PC-9 (cell line): ENCODE measurements at regions not wholly inside any gene's neighbourhood (a gene's known extent, or its start where the extent isn't known, plus 50 kb on each side); places are given as distances from the start of the nearest gene placed in this dataset.
"Not testable (repeated sequence)": the region's sequence is repeated elsewhere in the genome, so short reads cannot be mapped to it uniquely, and the experiment has no call there.

ENCODE experiments used
- BruUV-seq: library from RNA; stranded (reverse); fragments of 400-500 nt; replicated peaks from 2 replicates; lab custom pipeline; 2021; lab: Mats Ljungman, UMichigan
- CTCF ChIA-PET: fragments of 300-600 bp; sonication (Branson Sonifier 250); formaldehyde crosslinking; loops from one replicate; lab custom pipeline; 2022; ENCODE audit warnings: antibody characterized with exemption; lab: Charles Lee
- POLR2A ChIA-PET: fragments of 300-600 bp; sonication (Branson Sonifier 250); formaldehyde crosslinking; loops from one replicate; lab custom pipeline; 2022; ENCODE audit warnings: antibody characterized with exemption; ENCODE audit not compliant: unreplicated experiment; lab: Charles Lee
- DNase-seq, 2 experiments: peaks; one replicate each; pipeline versions ENCODE4 v3.0.0 to v3.0.0-alpha.2; 2015 to 2022; ENCODE audit warnings: mixed read lengths in 1 of 2
- H2AFZ ChIP-seq: fragments of 200-600 bp; sonication (generic); 2 replicates; pipeline ENCODE4 v1.8.1; 2017; ENCODE audit warnings: antibody characterized with exemption
- H3F3A ChIP-seq: fragments of 200-600 bp; sonication (generic); 2 replicates; pipeline ENCODE4 v1.8.1; 2017; ENCODE audit warnings: antibody characterized with exemption, mild to moderate bottlenecking, low read depth; ENCODE audit not compliant: insufficient read depth
- H3K27ac ChIP-seq: fragments of 200-600 bp; sonication (generic); 2 replicates; pipeline ENCODE4 v1.6.1; 2016; ENCODE audit warnings: mixed run types
- H3K27me3 ChIP-seq: fragments of 200-600 bp; sonication (generic); 2 replicates; pipeline ENCODE4 v1.6.1; 2016; ENCODE audit warnings: low read depth, mixed run types; ENCODE audit not compliant: insufficient read depth
- H3K36me3 ChIP-seq: fragments of 200-600 bp; sonication (generic); 2 replicates; pipeline ENCODE4 v1.6.1; 2016; ENCODE audit warnings: low read depth, mixed run types
- H3K4me1 ChIP-seq: fragments of 200-600 bp; sonication (generic); replicated peaks from 2 replicates; pipeline ENCODE4 v1.6.1; 2016; ENCODE audit warnings: mixed run types; ENCODE audit not compliant: insufficient read depth
- H3K4me2 ChIP-seq: fragments of 200-600 bp; sonication (generic); 2 replicates; pipeline ENCODE4 v1.6.1; 2017; ENCODE audit warnings: mixed run types
- H3K4me3 ChIP-seq: fragments of 200-600 bp; sonication (generic); 2 replicates; pipeline ENCODE4 v1.6.1; 2016; ENCODE audit warnings: mixed run types
- H3K79me2 ChIP-seq: fragments of 200-600 bp; sonication (generic); 2 replicates; pipeline ENCODE4 v1.6.1; 2017; ENCODE audit warnings: low read depth, mixed run types
- H3K9me2 ChIP-seq: fragments of 200-600 bp; sonication (generic); 2 replicates; pipeline ENCODE4 v1.8.1; 2017; ENCODE audit warnings: mild to moderate bottlenecking; ENCODE audit not compliant: insufficient read depth
- H3K9me3 ChIP-seq: fragments of 200-600 bp; sonication (generic); 2 replicates; pipeline ENCODE4 v1.8.1; 2016; ENCODE audit warnings: low read depth; ENCODE audit not compliant: insufficient read depth
- H4K20me1 ChIP-seq: fragments of 200-600 bp; sonication (generic); 2 replicates; pipeline ENCODE4 v1.8.1; 2017; ENCODE audit not compliant: insufficient read depth
- intact Hi-C: fragments of 100-400 bp; cut with micrococcal nuclease; formaldehyde crosslinking; loops from one replicate; pipeline ENCODE4 v1.10.0; 2022; ENCODE audit not compliant: unreplicated experiment

- H3K4me3 ChIP-seq, POLR2A ChIA-PET, H3K9me2 ChIP-seq, intact Hi-C loops, BruUV-seq, H3K36me3 ChIP-seq, H2AFZ ChIP-seq, DNase-seq, H3K9me3 ChIP-seq, H3K27me3 ChIP-seq, CTCF ChIA-PET, H3K79me2 ChIP-seq, H4K20me1 ChIP-seq, H3K4me1 ChIP-seq, H3K27ac ChIP-seq, H3K4me2 ChIP-seq, H3F3A ChIP-seq: not testable (repeated sequence)
Observed at GRCh38 chr9:38968651-38969374, 248.9 kb upstream of the FAM240B start.

GRCh38 chr9:38967866-38968265, 247.9 kb upstream of the FAM240B start:
- H3K27me3 ChIP-seq, H3K9me2 ChIP-seq, H3K4me2 ChIP-seq, H4K20me1 ChIP-seq, intact Hi-C loops, H2AFZ ChIP-seq, DNase-seq, H3K9me3 ChIP-seq, POLR2A ChIA-PET, H3K27ac ChIP-seq, CTCF ChIA-PET, BruUV-seq, H3F3A ChIP-seq, H3K4me1 ChIP-seq, H3K79me2 ChIP-seq, H3K4me3 ChIP-seq, H3K36me3 ChIP-seq: not testable (repeated sequence)

- DNase-seq, H3F3A ChIP-seq, intact Hi-C loops, H3K27me3 ChIP-seq, POLR2A ChIA-PET, H3K36me3 ChIP-seq, H3K4me1 ChIP-seq, CTCF ChIA-PET, H3K79me2 ChIP-seq, H2AFZ ChIP-seq, H3K9me3 ChIP-seq, H3K9me2 ChIP-seq, H3K4me3 ChIP-seq, H3K4me2 ChIP-seq, H3K27ac ChIP-seq, H4K20me1 ChIP-seq, BruUV-seq: not testable (repeated sequence)
Observed at GRCh38 chr9:38967285-38967684, 247.4 kb upstream of the FAM240B start.

- H3K4me3 ChIP-seq, DNase-seq, H3K79me2 ChIP-seq, H3K4me2 ChIP-seq, H4K20me1 ChIP-seq, POLR2A ChIA-PET, BruUV-seq, H3K27ac ChIP-seq, H3K4me1 ChIP-seq, H3K9me2 ChIP-seq, H3K27me3 ChIP-seq, intact Hi-C loops, CTCF ChIA-PET, H3K9me3 ChIP-seq, H3F3A ChIP-seq, H2AFZ ChIP-seq, H3K36me3 ChIP-seq: not testable (repeated sequence)
Observed at GRCh38 chr9:38959812-38960211, 239.9 kb upstream of the FAM240B start.

DNA sequence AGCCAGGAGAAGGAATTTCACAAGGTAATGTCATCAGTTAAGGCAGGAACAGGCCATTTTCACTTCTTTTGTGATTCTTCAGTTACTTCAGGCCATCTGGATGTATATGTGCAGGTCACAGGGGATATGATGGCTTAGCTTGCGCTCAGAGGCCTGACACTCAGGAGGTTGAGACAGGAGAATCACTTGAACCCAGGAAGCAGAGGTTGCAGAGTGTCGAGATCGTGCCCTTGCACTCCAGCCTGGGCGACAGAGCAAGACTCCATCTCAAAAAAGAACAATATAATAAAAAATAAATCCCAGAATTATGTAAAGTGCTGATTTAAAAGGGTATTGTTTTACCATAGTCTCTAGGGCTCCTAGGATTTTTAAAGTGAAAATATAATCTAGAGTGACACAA, 235.9 kb upstream of the FAM240B start:
- H3K27me3 ChIP-seq, H3K27ac ChIP-seq, H3K4me3 ChIP-seq, H3K4me2 ChIP-seq, CTCF ChIA-PET, H3K36me3 ChIP-seq, intact Hi-C loops, H3F3A ChIP-seq, H3K9me3 ChIP-seq, H3K4me1 ChIP-seq, POLR2A ChIA-PET, H2AFZ ChIP-seq, BruUV-seq, H4K20me1 ChIP-seq, H3K79me2 ChIP-seq, H3K9me2 ChIP-seq, DNase-seq: not testable (repeated sequence)

GRCh38 chr9:38952715-38953341, 232.9 kb upstream of the FAM240B start:
- BruUV-seq, H3K9me2 ChIP-seq, H3K4me1 ChIP-seq, DNase-seq, H3F3A ChIP-seq, H2AFZ ChIP-seq, POLR2A ChIA-PET, H4K20me1 ChIP-seq, H3K27me3 ChIP-seq, H3K4me2 ChIP-seq, H3K36me3 ChIP-seq, H3K4me3 ChIP-seq, intact Hi-C loops, H3K79me2 ChIP-seq, H3K9me3 ChIP-seq, CTCF ChIA-PET, H3K27ac ChIP-seq: not testable (repeated sequence)

DNA sequence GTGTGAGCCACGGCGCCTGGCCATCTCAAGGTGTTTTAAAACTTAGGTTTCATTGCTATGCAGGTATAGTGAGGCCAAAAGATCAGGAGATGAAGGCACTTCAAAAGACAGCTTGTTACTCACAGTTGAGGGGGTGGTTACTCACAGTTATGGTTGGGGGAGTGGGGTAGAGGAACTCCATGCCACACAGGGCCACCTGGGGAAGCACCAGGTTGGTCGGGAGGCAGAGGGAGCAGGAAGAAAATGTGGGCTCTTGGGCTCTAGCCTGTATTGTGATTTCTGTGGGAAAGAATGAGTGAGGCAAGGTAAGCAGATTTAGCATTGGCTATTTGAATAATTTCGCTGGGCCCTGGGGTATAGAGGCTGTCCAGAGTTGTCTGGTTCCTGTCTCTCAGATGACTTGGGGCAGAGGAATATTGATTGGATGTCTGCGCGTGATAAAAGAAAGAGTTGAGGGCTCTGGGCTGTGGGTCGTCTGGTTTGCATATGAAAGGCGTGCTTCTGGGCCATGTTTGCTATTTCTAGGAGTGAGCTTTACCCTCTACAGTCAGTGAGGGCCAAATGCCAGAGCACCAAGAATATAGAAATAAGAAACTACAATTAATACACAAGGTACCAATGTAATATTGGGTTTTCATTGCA, 226.1 kb upstream of the FAM240B start:
- intact Hi-C loops, H3K27me3 ChIP-seq, H3K79me2 ChIP-seq, DNase-seq, H3K4me1 ChIP-seq, H3K9me2 ChIP-seq, CTCF ChIA-PET, H3K9me3 ChIP-seq, H3F3A ChIP-seq, H3K36me3 ChIP-seq, H3K4me2 ChIP-seq, H2AFZ ChIP-seq, H4K20me1 ChIP-seq, BruUV-seq, POLR2A ChIA-PET, H3K4me3 ChIP-seq, H3K27ac ChIP-seq: not testable (repeated sequence)
